OCI-LY3 (cell line): ENCODE measurements at regions not wholly inside any gene's neighbourhood (a gene's known extent, or its start where the extent isn't known, plus 50 kb on each side); places are given as distances from the start of the nearest gene placed in this dataset.

Experiments used
- EZH2phosphoT487 ChIP-seq: fragments of 200-600 bp; shearing (Covaris generic); IDR thresholded peaks from 2 replicates; pipeline ENCODE4 v1.6.1; 2018; ENCODE audit warnings: antibody characterized with exemption, mixed run types, low read depth
- TF ChIP-seq, protein P1 (sequence below): fragments of 200-600, 300-600 bp; sonication (generic); IDR thresholded peaks from 2 replicates; pipeline ENCODE4 v1.5.1; 2014; ENCODE audit warnings: antibody characterized with exemption, low read length, low read depth

GRCh38 chr10:78981970-78982281 lies 86.8 kb upstream of the ZMIZ1 start:
- TF ChIP-seq, protein P1, sequence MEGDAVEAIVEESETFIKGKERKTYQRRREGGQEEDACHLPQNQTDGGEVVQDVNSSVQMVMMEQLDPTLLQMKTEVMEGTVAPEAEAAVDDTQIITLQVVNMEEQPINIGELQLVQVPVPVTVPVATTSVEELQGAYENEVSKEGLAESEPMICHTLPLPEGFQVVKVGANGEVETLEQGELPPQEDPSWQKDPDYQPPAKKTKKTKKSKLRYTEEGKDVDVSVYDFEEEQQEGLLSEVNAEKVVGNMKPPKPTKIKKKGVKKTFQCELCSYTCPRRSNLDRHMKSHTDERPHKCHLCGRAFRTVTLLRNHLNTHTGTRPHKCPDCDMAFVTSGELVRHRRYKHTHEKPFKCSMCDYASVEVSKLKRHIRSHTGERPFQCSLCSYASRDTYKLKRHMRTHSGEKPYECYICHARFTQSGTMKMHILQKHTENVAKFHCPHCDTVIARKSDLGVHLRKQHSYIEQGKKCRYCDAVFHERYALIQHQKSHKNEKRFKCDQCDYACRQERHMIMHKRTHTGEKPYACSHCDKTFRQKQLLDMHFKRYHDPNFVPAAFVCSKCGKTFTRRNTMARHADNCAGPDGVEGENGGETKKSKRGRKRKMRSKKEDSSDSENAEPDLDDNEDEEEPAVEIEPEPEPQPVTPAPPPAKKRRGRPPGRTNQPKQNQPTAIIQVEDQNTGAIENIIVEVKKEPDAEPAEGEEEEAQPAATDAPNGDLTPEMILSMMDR, result no peak
- TF ChIP-seq EZH2phosphoT487, result no peak
